GM18907 (cell line): ENCODE measurements at regions not wholly inside any gene's neighbourhood (a gene's known extent, or its start where the extent isn't known, plus 50 kb on each side); places are given as distances from the start of the nearest gene placed in this dataset.

ENCODE experiments used
- ATAC-seq: cut with Tn5 transposase; IDR thresholded peaks from one replicate; pipeline ENCODE4 v1.9.1; 2021; ENCODE audit warnings: mild to moderate bottlenecking, moderate library complexity; ENCODE audit not compliant: unreplicated experiment

GRCh38 chr9:120018550-120018949 is 561.4 kb downstream of the CDK5RAP2 start:
- no peak for ATAC-seq

- ATAC-seq: no peak
These were observed 561.9 kb downstream of the CDK5RAP2 start for GRCh38 chr9:120018037-120018436.

- no peak for ATAC-seq
These were observed 563.7 kb downstream of the CDK5RAP2 start for GRCh38 chr9:120016231-120016630.

- no peak for ATAC-seq
These were observed 565.2 kb downstream of the CDK5RAP2 start for GRCh38 chr9:120014796-120015195.

GRCh38 chr9:120009856-120010255 is 570.1 kb downstream of the CDK5RAP2 start:
- no peak for ATAC-seq

- no peak for ATAC-seq
These were observed 578.4 kb downstream of the CDK5RAP2 start for GRCh38 chr9:120001536-120001935.

- no peak for ATAC-seq
These were observed 581.4 kb downstream of the CDK5RAP2 start for GRCh38 chr9:119998614-119999013.

GRCh38 chr9:119991797-119992196 is 588.2 kb downstream of the CDK5RAP2 start:
- ATAC-seq: no peak

GRCh38 chr9:119986713-119987112 is 593.3 kb downstream of the CDK5RAP2 start:
- no peak for ATAC-seq

GRCh38 chr9:119986205-119986604 is 593.8 kb downstream of the CDK5RAP2 start:
- no peak for ATAC-seq

GRCh38 chr9:119974026-119974425 is 604.8 kb upstream of the BRINP1 start:
- no peak for ATAC-seq

GRCh38 chr9:119968836-119969707 is 599.8 kb upstream of the BRINP1 start:
- peak; percentile 92 for ATAC-seq

GRCh38 chr9:119967867-119968535 is 598.8 kb upstream of the BRINP1 start:
- no peak for ATAC-seq

- no peak for ATAC-seq
These were observed 594.6 kb upstream of the BRINP1 start for GRCh38 chr9:119963798-119964372.

- ATAC-seq: no peak
These were observed 594.1 kb upstream of the BRINP1 start for GRCh38 chr9:119963258-119963797.

GRCh38 chr9:119961774-119962424 is 592.7 kb upstream of the BRINP1 start:
- ATAC-seq: no peak

- ATAC-seq: no peak
These were observed 590.8 kb upstream of the BRINP1 start for GRCh38 chr9:119959846-119960545.

- ATAC-seq: no peak
These were observed 586.9 kb upstream of the BRINP1 start for GRCh38 chr9:119956111-119956510.

GRCh38 chr9:119955276-119955675 is 586.0 kb upstream of the BRINP1 start:
- no peak for ATAC-seq

GRCh38 chr9:119951591-119951990 is 582.4 kb upstream of the BRINP1 start:
- no peak for ATAC-seq
